ENCODE measurements at regions not wholly inside any gene's neighbourhood (a gene's known extent, or its start where the extent isn't known, plus 50 kb on each side); places are given as distances from the start of the nearest gene placed in this dataset.

GRCh38 chrX:6640727-6641126, 105.8 kb upstream of the VCX3A start:
- TF ChIP-seq EP300 (IDR thresholded peaks at IDR 0.05; ENCODE audit: low read depth) (no peak), POLR2A (IDR thresholded peaks at IDR 0.05) (no peak), POLR2AphosphoS5 (IDR thresholded peaks at IDR 0.05) (no peak)
- TF ChIP-seq, protein P1, sequence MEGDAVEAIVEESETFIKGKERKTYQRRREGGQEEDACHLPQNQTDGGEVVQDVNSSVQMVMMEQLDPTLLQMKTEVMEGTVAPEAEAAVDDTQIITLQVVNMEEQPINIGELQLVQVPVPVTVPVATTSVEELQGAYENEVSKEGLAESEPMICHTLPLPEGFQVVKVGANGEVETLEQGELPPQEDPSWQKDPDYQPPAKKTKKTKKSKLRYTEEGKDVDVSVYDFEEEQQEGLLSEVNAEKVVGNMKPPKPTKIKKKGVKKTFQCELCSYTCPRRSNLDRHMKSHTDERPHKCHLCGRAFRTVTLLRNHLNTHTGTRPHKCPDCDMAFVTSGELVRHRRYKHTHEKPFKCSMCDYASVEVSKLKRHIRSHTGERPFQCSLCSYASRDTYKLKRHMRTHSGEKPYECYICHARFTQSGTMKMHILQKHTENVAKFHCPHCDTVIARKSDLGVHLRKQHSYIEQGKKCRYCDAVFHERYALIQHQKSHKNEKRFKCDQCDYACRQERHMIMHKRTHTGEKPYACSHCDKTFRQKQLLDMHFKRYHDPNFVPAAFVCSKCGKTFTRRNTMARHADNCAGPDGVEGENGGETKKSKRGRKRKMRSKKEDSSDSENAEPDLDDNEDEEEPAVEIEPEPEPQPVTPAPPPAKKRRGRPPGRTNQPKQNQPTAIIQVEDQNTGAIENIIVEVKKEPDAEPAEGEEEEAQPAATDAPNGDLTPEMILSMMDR (IDR thresholded peaks at IDR 0.05) = no peak
- intact Hi-C loops (cut with DNase I; ENCODE audit: low total_unique reads) = no loop called here
- Histone ChIP-seq H3K27me3 (no peaks in the 10 kb centered on the region), H3K9me3 (no peaks in the 10 kb centered on the region), H3K4me3 (no peak overlapping the region), H3K36me3 (no peaks in the 10 kb centered on the region), H3K4me1 (no peaks in the 10 kb centered on the region), H3K27ac (no peak overlapping the region)
- 85% methylated on average over 4 of the region's 4 CpGs; no CpG with 5 or more reads in 1 of the 2 donors for WGBS, 2 donors (ENCODE audit: low coverage in 1 of 2)
- no peak for DNase-seq
- in situ Hi-C loops (cut with MboI; ENCODE audit: low pct_ligation_motif_present in 1 of 4, low pct_unique_long_range_greater_than_20kb in 1 of 4, low sequenced_read_pairs in 3 of 4) = no loop called here

DNA sequence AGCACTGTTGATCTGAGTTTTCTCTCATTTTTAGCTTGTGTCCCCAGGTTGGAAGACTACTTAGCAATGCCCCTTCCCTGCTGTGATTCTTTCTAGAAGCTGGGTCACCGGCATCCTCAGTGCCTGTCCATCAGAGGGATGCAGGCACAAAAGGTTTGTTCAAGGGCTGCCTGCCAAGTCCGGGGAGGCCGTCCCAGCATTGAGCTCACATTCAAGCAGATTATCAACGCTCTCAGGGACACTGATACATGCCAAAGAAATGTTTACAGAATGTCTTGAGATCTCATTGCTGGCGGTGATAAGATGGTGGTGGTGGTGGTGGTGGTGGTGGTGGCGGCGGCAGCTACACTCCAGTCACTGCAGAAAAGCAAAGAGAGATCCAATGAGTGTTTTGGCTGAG, 79.6 kb upstream of the VCX3A start:
- TF ChIP-seq POLR2AphosphoS5 (IDR thresholded peaks at IDR 0.05) = no peak
- TF ChIP-seq POLR2A (IDR thresholded peaks at IDR 0.05) = no peak
- TF ChIP-seq, protein P1 (IDR thresholded peaks at IDR 0.05) = no peak
- TF ChIP-seq EP300 (IDR thresholded peaks at IDR 0.05; ENCODE audit: low read depth) = no peak
- no peak for DNase-seq
- intact Hi-C loops (cut with DNase I; ENCODE audit: low total_unique reads) (no loop called here), in situ Hi-C loops (cut with MboI; ENCODE audit: low pct_ligation_motif_present in 1 of 4, low pct_unique_long_range_greater_than_20kb in 1 of 4, low sequenced_read_pairs in 3 of 4) (no loop called here)
- H3K27me3 ChIP-seq = no peaks in the 10 kb centered on the region
- H3K4me3 ChIP-seq = no peak overlapping the region
- H3K36me3 ChIP-seq = no peaks in the 10 kb centered on the region
- 81% methylated on average over 7 of the region's 7 CpGs; no CpG with 5 or more reads in 1 of the 2 donors for WGBS, 2 donors (ENCODE audit: low coverage in 1 of 2)
- H3K27ac ChIP-seq = no peak overlapping the region
- H3K9me3 ChIP-seq = no peaks in the 10 kb centered on the region
- H3K4me1 ChIP-seq = no peaks in the 10 kb centered on the region

DNA sequence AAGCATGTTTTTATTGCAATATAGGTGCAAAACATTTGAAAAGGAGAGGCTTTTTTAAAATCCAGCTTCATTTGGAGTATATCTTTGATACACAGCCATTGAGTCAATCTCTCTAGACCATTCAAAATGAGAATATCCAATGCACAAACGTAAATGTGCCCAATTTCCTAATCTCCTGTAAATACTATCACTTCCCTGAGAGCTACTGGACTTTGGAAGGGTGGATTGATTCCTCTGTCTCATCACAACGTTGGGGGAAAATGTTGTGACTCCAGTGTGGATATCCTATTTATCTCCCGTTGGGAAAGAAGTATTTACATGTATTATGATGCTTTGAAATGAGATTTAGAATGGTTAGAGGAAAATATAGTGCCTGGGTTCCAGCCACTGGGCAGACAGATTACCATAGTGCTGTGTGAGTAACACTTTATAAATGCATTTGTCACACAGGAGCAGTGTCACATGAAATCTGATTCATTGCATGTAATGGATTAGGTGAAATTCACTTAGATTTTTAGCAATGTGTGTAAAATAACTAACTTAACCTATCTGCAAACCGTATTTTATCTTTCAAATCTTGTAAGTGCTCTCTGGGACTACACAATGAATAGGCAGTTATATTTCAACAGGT, 64.4 kb upstream of the VCX3A start:
- 44 to 46% methylated on average over 4 of the region's 4 CpGs for WGBS, 2 donors (ENCODE audit: low coverage in 1 of 2)
- no peak for DNase-seq
- H3K9me3 ChIP-seq = no peaks in the 10 kb centered on the region
- H3K27me3 ChIP-seq = no peaks in the 10 kb centered on the region
- H3K27ac ChIP-seq = no peak overlapping the region
- no peak overlapping the region for H3K4me3 ChIP-seq
- no peak for TF ChIP-seq POLR2AphosphoS5 (IDR thresholded peaks at IDR 0.05)
- TF ChIP-seq POLR2A (IDR thresholded peaks at IDR 0.05) = no peak
- TF ChIP-seq EP300 (IDR thresholded peaks at IDR 0.05; ENCODE audit: low read depth) = no peak
- TF ChIP-seq, protein P1 (IDR thresholded peaks at IDR 0.05) = no peak
- no peaks in the 10 kb centered on the region for H3K4me1 ChIP-seq
- in situ Hi-C loops (cut with MboI; ENCODE audit: low pct_ligation_motif_present in 1 of 4, low pct_unique_long_range_greater_than_20kb in 1 of 4, low sequenced_read_pairs in 3 of 4) = no loop called here
- no peaks in the 10 kb centered on the region for H3K36me3 ChIP-seq
- intact Hi-C loops (cut with DNase I; ENCODE audit: low total_unique reads) = no loop called here

Data from transverse colon (tissue), 4 donors.